HepG2 (cell line): ENCODE measurements at regions not wholly inside any gene's neighbourhood (a gene's known extent, or its start where the extent isn't known, plus 50 kb on each side); places are given as distances from the start of the nearest gene placed in this dataset.

ENCODE experiments used
- BCL3 ChIP-seq: sonication (generic); formaldehyde crosslinking; IDR thresholded peaks from 2 replicates; pipeline ENCODE4 v1.5.1; 2020; ENCODE audit warnings: mild to moderate bottlenecking, missing genetic modification reagents, moderate library complexity
- FOXA3 ChIP-seq: IDR thresholded peaks from 2 replicates; pipeline ENCODE4 v1.6.1; 2016; ENCODE audit warnings: missing genetic modification reagents, missing compliant biosample characterization
- GABPB1 ChIP-seq: IDR thresholded peaks from 2 replicates; pipeline ENCODE4 v1.6.1; 2016; ENCODE audit warnings: mild to moderate bottlenecking, missing genetic modification reagents, moderate library complexity, missing compliant biosample characterization
- HIC2 ChIP-seq: sonication (generic); formaldehyde crosslinking; IDR thresholded peaks from 2 replicates; pipeline ENCODE4 v1.9.0; 2022; ENCODE audit warnings: low read depth, missing genetic modification reagents
- HINFP ChIP-seq: sonication (generic); formaldehyde crosslinking; IDR thresholded peaks from 2 replicates; pipeline ENCODE4 v1.4.0; 2020; ENCODE audit warnings: low read depth, mild to moderate bottlenecking, missing genetic modification reagents
- MLLT10 ChIP-seq: sonication (generic); formaldehyde crosslinking; IDR thresholded peaks from 2 replicates; pipeline ENCODE4 v1.4.0; 2020; ENCODE audit warnings: missing genetic modification reagents
- MXI1 ChIP-seq: IDR thresholded peaks from 3 replicates; pipeline ENCODE4 v1.6.1; 2012; ENCODE audit warnings: low read depth, low read length, inconsistent platforms, borderline replicate concordance
- NCOA1 ChIP-seq: sonication (generic); formaldehyde crosslinking; IDR thresholded peaks from 2 replicates; pipeline ENCODE4 v1.9.0; 2021; ENCODE audit warnings: missing genetic modification reagents
- PAWR ChIP-seq: sonication (generic); formaldehyde crosslinking; IDR thresholded peaks from 2 replicates; pipeline ENCODE4 v1.4.0; 2020; ENCODE audit warnings: missing genetic modification reagents, mild to moderate bottlenecking, borderline replicate concordance
- RCOR2 ChIP-seq: IDR thresholded peaks from 2 replicates; pipeline ENCODE4 v1.6.1; 2016; ENCODE audit warnings: missing biosample characterization, missing genetic modification reagents
- REXO4 ChIP-seq: sonication (generic); formaldehyde crosslinking; IDR thresholded peaks from 2 replicates; pipeline ENCODE4 v1.8.0; 2022; ENCODE audit warnings: missing genetic modification reagents, mild to moderate bottlenecking, borderline replicate concordance
- SKI ChIP-seq: fragments of 450-650 bp; IDR thresholded peaks from one replicate; pipeline ENCODE4 v1.6.1; 2018; ENCODE audit warnings: mild to moderate bottlenecking; ENCODE audit not compliant: partially characterized antibody
- SNAPC2 ChIP-seq: sonication (generic); formaldehyde crosslinking; IDR thresholded peaks from 2 replicates; pipeline ENCODE4 v1.8.1; 2022; ENCODE audit warnings: mild to moderate bottlenecking, missing genetic modification reagents
- ZNF770 ChIP-seq: sonication (generic); formaldehyde crosslinking; IDR thresholded peaks from 2 replicates; pipeline ENCODE4 v1.5.0; 2020; ENCODE audit warnings: mild to moderate bottlenecking, missing genetic modification reagents
- ZNF790 ChIP-seq: sonication (generic); formaldehyde crosslinking; IDR thresholded peaks from 2 replicates; pipeline ENCODE4 v1.8.0; 2022; ENCODE audit warnings: missing genetic modification reagents, mild to moderate bottlenecking, borderline replicate concordance
- TF ChIP-seq, protein P1 (sequence below): IDR thresholded peaks from 2 replicates; pipeline ENCODE4 v1.6.1; 2016; ENCODE audit warnings: low read depth
- TF ChIP-seq, protein P2 (sequence below): sonication (generic); formaldehyde crosslinking; IDR thresholded peaks from 2 replicates; pipeline ENCODE4 v1.5.1; 2020; ENCODE audit warnings: mild to moderate bottlenecking, moderate library complexity, missing genetic modification reagents
- TF ChIP-seq, protein P3 (sequence below): sonication (generic); formaldehyde crosslinking; IDR thresholded peaks from 2 replicates; pipeline ENCODE4 v1.4.0; 2020; ENCODE audit warnings: missing genetic modification reagents

- TF ChIP-seq REXO4: no peak
- 0 out of 2 replicates have a peak, but pooled peaks have one; percentile 36 for TF ChIP-seq BCL3
- peak; percentile 96 for TF ChIP-seq NCOA1
- peak; percentile 38; the same call in 1 of the 3 replicates for TF ChIP-seq MXI1
- TF ChIP-seq PAWR: no peak
- peak; percentile 94; the same call in 1 of the 2 replicates for TF ChIP-seq SNAPC2
- peak; percentile 44; the same call in 1 of the 2 replicates for TF ChIP-seq GABPB1 (CRISPR knock-in tag)
- TF ChIP-seq FOXA3: peak; percentile 99
- TF ChIP-seq, protein P1, sequence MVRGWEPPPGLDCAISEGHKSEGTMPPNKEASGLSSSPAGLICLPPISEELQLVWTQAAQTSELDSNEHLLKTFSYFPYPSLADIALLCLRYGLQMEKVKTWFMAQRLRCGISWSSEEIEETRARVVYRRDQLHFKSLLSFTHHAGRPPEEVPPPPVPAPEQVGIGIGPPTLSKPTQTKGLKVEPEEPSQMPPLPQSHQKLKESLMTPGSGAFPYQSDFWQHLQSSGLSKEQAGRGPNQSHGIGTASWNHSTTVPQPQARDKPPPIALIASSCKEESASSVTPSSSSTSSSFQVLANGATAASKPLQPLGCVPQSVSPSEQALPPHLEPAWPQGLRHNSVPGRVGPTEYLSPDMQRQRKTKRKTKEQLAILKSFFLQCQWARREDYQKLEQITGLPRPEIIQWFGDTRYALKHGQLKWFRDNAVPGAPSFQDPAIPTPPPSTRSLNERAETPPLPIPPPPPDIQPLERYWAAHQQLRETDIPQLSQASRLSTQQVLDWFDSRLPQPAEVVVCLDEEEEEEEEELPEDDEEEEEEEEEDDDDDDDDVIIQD (CRISPR knock-in tag): peak; percentile 91; the same call in 1 of the 2 replicates
- TF ChIP-seq ZNF770 (CRISPR knock-in tag): peak; percentile 21; the same call in 1 of the 2 replicates
- peak; percentile 98 for TF ChIP-seq SKI
- TF ChIP-seq, protein P2, sequence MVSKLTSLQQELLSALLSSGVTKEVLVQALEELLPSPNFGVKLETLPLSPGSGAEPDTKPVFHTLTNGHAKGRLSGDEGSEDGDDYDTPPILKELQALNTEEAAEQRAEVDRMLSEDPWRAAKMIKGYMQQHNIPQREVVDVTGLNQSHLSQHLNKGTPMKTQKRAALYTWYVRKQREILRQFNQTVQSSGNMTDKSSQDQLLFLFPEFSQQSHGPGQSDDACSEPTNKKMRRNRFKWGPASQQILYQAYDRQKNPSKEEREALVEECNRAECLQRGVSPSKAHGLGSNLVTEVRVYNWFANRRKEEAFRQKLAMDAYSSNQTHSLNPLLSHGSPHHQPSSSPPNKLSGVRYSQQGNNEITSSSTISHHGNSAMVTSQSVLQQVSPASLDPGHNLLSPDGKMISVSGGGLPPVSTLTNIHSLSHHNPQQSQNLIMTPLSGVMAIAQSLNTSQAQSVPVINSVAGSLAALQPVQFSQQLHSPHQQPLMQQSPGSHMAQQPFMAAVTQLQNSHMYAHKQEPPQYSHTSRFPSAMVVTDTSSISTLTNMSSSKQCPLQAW: peak; percentile 98
- TF ChIP-seq, protein P3, sequence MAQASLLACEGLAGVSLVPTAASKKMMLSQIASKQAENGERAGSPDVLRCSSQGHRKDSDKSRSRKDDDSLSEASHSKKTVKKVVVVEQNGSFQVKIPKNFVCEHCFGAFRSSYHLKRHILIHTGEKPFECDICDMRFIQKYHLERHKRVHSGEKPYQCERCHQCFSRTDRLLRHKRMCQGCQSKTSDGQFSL (CRISPR knock-in tag): no peak; the same call in 1 of the 2 replicates
- TF ChIP-seq MLLT10 (CRISPR knock-in tag): no peak
- TF ChIP-seq RCOR2: peak; percentile 99
- peak; percentile 71; the same call in 1 of the 2 replicates for TF ChIP-seq HIC2 (CRISPR knock-in tag)
- 0 out of 2 replicates have a peak, but pooled peaks have one; percentile 14 for TF ChIP-seq HINFP
- TF ChIP-seq ZNF790 (CRISPR knock-in tag): no peak
Measured at GRCh38 chr3:188036375-188037194, 117.4 kb upstream of the LPP start (continued).
